K562 (cell line): ENCODE measurements at regions not wholly inside any gene's neighbourhood (a gene's known extent, or its start where the extent isn't known, plus 50 kb on each side); places are given as distances from the start of the nearest gene placed in this dataset.

Experiments used
- ATAC-seq: fragments of 200-7000 bp; cut with Tn5 transposase; 3 replicates; pipeline ENCODE4 v1.9.1; 2020; ENCODE audit warnings: moderate library complexity
- BruUV-seq: library from RNA; stranded (reverse); fragments of 400-500 nt; replicated peaks from 2 replicates; lab custom pipeline; 2021; lab: Mats Ljungman, UMichigan
- CTCF ChIA-PET: fragments of 300-600 bp; formaldehyde crosslinking; extraction: SDS; loops from one replicate; lab custom pipeline; 2021; ENCODE audit warnings: low intra/inter-chr PET ratio; lab: Yijun Ruan, JAX
- POLR2A ChIA-PET: fragments of 300-600, 350-650 bp; sonication (Branson Sonifier 250); formaldehyde crosslinking; extraction: SDS; loops from one replicate; lab custom pipeline; 2021; ENCODE audit warnings: antibody characterized with exemption, inconsistent platforms; lab: Yijun Ruan, JAX
- DNase-seq, 4 experiments: peaks; one replicate each; pipeline versions ENCODE4 v3.0.0 to v3.0.0-alpha.2; 2011 to 2018; ENCODE audit warnings: low spot score in 3 of 4, mixed read lengths in 3 of 4; ENCODE audit errors: extremely low read depth in 1 of 4
- FAIRE-seq: peaks from 2 replicates; lab custom pipeline; 2011; peaks lifted over from hg19 to GRCh38; lab: Jason Lieb, UNC
- H2AFZ ChIP-seq: 2 replicates; pipeline ENCODE4 v1.6.0; 2011; ENCODE audit warnings: low read depth, low read length, control low read depth, inconsistent platforms
- H3K27ac ChIP-seq: fragments of 200-600 bp; 3 replicates; pipeline ENCODE4 v1.8.0; 2011; ENCODE audit warnings: low read depth, mild to moderate bottlenecking, control low read depth, inconsistent platforms, low read length, moderate library complexity, mixed read lengths; ENCODE audit errors: extremely low read depth
- H3K27me3 ChIP-seq, 2 experiments: fragments of 300-600 bp in 1 of 2; 2 replicates in 1 of 2; 3 replicates in 1 of 2; pipeline versions ENCODE4 v1.6.0 to v1.8.0; 2011; ENCODE audit warnings: inconsistent platforms in 2 of 2, low read length in 2 of 2, mild to moderate bottlenecking in 1 of 2, mixed read lengths in 1 of 2, moderate library complexity in 1 of 2; ENCODE audit not compliant: control insufficient read depth in 2 of 2, insufficient read depth in 2 of 2
- H3K36me3 ChIP-seq: fragments of 300-600 bp; 3 replicates; pipeline ENCODE4 v1.8.0; 2011; ENCODE audit warnings: mild to moderate bottlenecking, low read length, inconsistent platforms; ENCODE audit not compliant: control insufficient read depth, insufficient read depth
- H3K4me1 ChIP-seq, 2 experiments: fragments of 200-600 bp in 1 of 2; replicated peaks in 1 of 2; 2 replicates in 1 of 2; 3 replicates in 1 of 2; pipeline versions ENCODE4 v1.5.1 to v1.8.0; 2011; ENCODE audit warnings: inconsistent platforms in 2 of 2, low read length in 2 of 2, mild to moderate bottlenecking in 1 of 2, mixed read lengths in 1 of 2, moderate library complexity in 1 of 2; ENCODE audit not compliant: control insufficient read depth in 2 of 2, insufficient read depth in 2 of 2
- H3K4me2 ChIP-seq: 2 replicates; pipeline ENCODE4 v1.6.1; 2011; ENCODE audit warnings: low read length, control low read depth, inconsistent platforms, mixed read lengths; ENCODE audit not compliant: insufficient read depth
- H3K4me3 ChIP-seq: fragments of 200-600 bp; sonication (generic), shearing (Covaris generic); 2 replicates; pipeline ENCODE4 v1.5.1; 2016; ENCODE audit warnings: control low read depth, inconsistent platforms
- H3K79me2 ChIP-seq: fragments of 200-600 bp; 3 replicates; pipeline ENCODE4 v1.8.0; 2011; ENCODE audit warnings: low read length, inconsistent platforms; ENCODE audit not compliant: control insufficient read depth, insufficient read depth
- H3K9ac ChIP-seq, 2 experiments: 2 replicates each; pipeline versions ENCODE4 v1.6.0 to v1.6.1; 2011; ENCODE audit warnings: low read depth in 2 of 2, low read length in 2 of 2, control low read depth in 1 of 2, inconsistent platforms in 1 of 2, mild to moderate bottlenecking in 1 of 2, mixed read lengths in 1 of 2; ENCODE audit not compliant: insufficient read depth in 1 of 2
- H3K9me1 ChIP-seq: one replicate; pipeline ENCODE4 v1.6.0; 2011; ENCODE audit warnings: inconsistent platforms, mild to moderate bottlenecking, low read length, moderate library complexity; ENCODE audit not compliant: control insufficient read depth, insufficient read depth
- H3K9me3 ChIP-seq: replicated peaks from 2 replicates; pipeline ENCODE4 v1.5.1; 2011; ENCODE audit warnings: low read depth, low read length, inconsistent platforms; ENCODE audit not compliant: control insufficient read depth, insufficient read depth
- H4K20me1 ChIP-seq: replicated peaks from 2 replicates; pipeline ENCODE4 v1.6.1; 2011; ENCODE audit warnings: low read length, inconsistent platforms, mixed read lengths; ENCODE audit not compliant: control insufficient read depth, insufficient read depth
- ELF1 ChIP-seq: fragments of 200-800 bp; sonication (Bioruptor generic); IDR thresholded peaks from 2 replicates; pipeline ENCODE4 v1.6.1; 2016; ENCODE audit warnings: missing genetic modification characterization, missing compliant biosample characterization
- ELF4 ChIP-seq: fragments of 450-650 bp; formaldehyde crosslinking; IDR thresholded peaks from 2 replicates; pipeline ENCODE4 v1.4.0; 2022; ENCODE audit warnings: missing genetic modification characterization
- GATAD2B ChIP-seq: fragments of 450-650 bp; IDR thresholded peaks from 2 replicates; pipeline ENCODE4 v1.6.1; 2017; ENCODE audit warnings: mild to moderate bottlenecking, borderline replicate concordance
- PCBP2 ChIP-seq: fragments of 200-400 bp; formaldehyde crosslinking; IDR thresholded peaks from 2 replicates; pipeline ENCODE4 v1.6.1; 2018; ENCODE audit warnings: low read length, low read depth, mild to moderate bottlenecking, moderate library complexity; ENCODE audit not compliant: poor library complexity, severe bottlenecking
- POLR3A ChIP-seq: IDR thresholded peaks from 2 replicates; pipeline ENCODE4 v1.6.1; 2011; ENCODE audit warnings: borderline replicate concordance, mild to moderate bottlenecking, moderate library complexity; ENCODE audit not compliant: insufficient read length, insufficient read depth; ENCODE audit errors: extremely low read depth
- PURB ChIP-seq: sonication (generic); formaldehyde crosslinking; IDR thresholded peaks from 2 replicates; pipeline ENCODE4 v1.9.0; 2021; ENCODE audit warnings: low read depth, mild to moderate bottlenecking, missing genetic modification reagents
- SMAD3 ChIP-seq: fragments of 450-650 bp; formaldehyde crosslinking; conservative IDR thresholded peaks from 2 replicates; pipeline ENCODE4 v1.4.0; 2020; ENCODE audit warnings: mild to moderate bottlenecking
- SP2 ChIP-seq: IDR thresholded peaks from 2 replicates; pipeline ENCODE4 v1.6.1; 2011; ENCODE audit warnings: mild to moderate bottlenecking, low read depth, low read length, moderate library complexity; ENCODE audit not compliant: poor library complexity, severe bottlenecking; ENCODE audit errors: extremely low read depth
- SREBF2 ChIP-seq: sonication (generic); formaldehyde crosslinking; IDR thresholded peaks from 2 replicates; pipeline ENCODE4 v1.4.0; 2020; ENCODE audit warnings: mild to moderate bottlenecking, missing genetic modification reagents
- ZBTB8A ChIP-seq: fragments of 450-650 bp; IDR thresholded peaks from 2 replicates; pipeline ENCODE4 v1.6.1; 2018; ENCODE audit warnings: mild to moderate bottlenecking, moderate library complexity; ENCODE audit not compliant: partially characterized antibody
- WGBS: fragments of 100-300 bp; shearing (Covaris generic); methylation state at CpG from one replicate; pipeline ENCODE4 v1.1.6; 2016; ENCODE audit warnings: low coverage, mixed read lengths; ENCODE audit not compliant: insufficient coverage; ENCODE audit errors: missing lambda C conversion rate; 5-methylcytosine and 5-hydroxymethylcytosine counted together
- in situ Hi-C: fragments of 300-500 bp; cut with MboI; formaldehyde crosslinking; loops from 4 replicates; pipeline ENCODE4 v1.15.0; 2018; ENCODE audit warnings: inconsistent platforms, mixed read lengths
- intact Hi-C: fragments of 100-400 bp; cut with micrococcal nuclease; formaldehyde crosslinking; loops from 2 replicates; pipeline ENCODE4 v1.14.2; 2022
- TF ChIP-seq, protein P1 (sequence below): sonication (generic); formaldehyde crosslinking; IDR thresholded peaks from 2 replicates; pipeline ENCODE4 v1.8.1; 2022; ENCODE audit warnings: missing genetic modification reagents
- TF ChIP-seq, protein P2 (sequence below): sonication (generic); formaldehyde crosslinking; IDR thresholded peaks from 2 replicates; pipeline ENCODE4 v1.8.0; 2022; ENCODE audit warnings: missing genetic modification reagents, mild to moderate bottlenecking, moderate library complexity, borderline replicate concordance
- TF ChIP-seq, protein P3 (sequence below): fragments of 250-450 bp; sonication (Bioruptor Pico); IDR thresholded peaks from 2 replicates; pipeline ENCODE4 v1.4.0; 2020

DNA sequence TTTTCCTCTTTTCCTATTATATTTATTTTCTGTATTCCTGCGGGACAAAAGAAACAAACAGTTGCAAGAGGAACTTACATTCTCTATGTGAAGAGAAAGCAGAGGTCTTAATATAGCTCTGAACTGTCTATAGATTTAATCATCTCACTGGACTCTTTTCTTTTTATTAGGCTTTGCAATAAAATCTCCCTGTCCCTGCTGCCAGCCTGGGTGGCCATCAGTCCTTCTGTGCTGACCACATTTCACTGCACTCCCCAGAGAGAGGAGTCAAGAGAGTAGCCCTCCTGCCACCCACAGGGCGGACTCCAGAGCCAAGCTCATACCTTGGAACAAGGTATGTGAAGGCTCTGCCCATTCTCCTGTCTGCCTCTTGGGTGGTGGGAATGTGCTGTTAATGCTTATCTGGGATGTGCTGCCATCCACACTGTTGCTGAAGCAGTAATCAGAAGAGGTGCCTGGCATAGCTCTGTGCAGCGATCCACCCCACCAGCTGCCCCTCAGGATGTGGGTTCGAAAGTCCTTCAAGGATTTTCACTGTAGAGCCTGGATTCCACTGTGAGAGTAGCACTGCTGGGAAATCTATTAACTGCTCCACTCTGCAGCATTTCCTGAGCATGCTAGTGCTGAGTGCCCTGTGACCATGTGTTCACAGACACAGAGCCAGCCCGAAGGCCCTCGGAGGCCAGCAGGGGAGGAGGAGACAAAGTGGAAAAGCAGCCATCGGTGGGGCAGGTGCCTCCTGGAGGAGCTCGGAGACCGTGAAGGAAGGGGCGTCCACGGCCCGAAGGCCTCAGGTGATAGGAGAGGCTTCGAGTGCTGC is 334.6 kb downstream of the MED10 start:
- intact Hi-C loops, result no loop called here
- no peak for FAIRE-seq
- H3K4me3 ChIP-seq, result no peak overlapping the region
- no peaks in the 10 kb centered on the region for H3K9me3 ChIP-seq
- H3K4me2 ChIP-seq, result no peak overlapping the region
- in situ Hi-C loops, result no loop called here
- peaks cover 10 to 31% of the 10 kb centered on the region in 2 experiments; a peak in 4 of 5 replicates for H3K27me3 ChIP-seq
- BruUV-seq, result no TSS peak
- no peak for DNase-seq
- H3K9ac ChIP-seq, result no peak overlapping the region; a peak in 1 of 4 replicates
- H4K20me1 ChIP-seq, result no peaks in the 10 kb centered on the region
- 0% methylated on average over 13 of the region's 13 CpGs for WGBS
- H3K79me2 ChIP-seq, result no peaks in the 10 kb centered on the region
- ATAC-seq, result no peak
- no peak overlapping the region for H3K27ac ChIP-seq
- H2AFZ ChIP-seq, result no peak overlapping the region
- H3K36me3 ChIP-seq, result no peaks in the 10 kb centered on the region
- ChIA-PET POLR2A (interaction anchor here (1.0 kb wide), 1 partner anchor 9 kb away, joined by 3 read pairs; no protein-coding TSS in a partner anchor), CTCF (no interaction called here)
- H3K4me1 ChIP-seq, result no peaks in the 10 kb centered on the region
- H3K9me1 ChIP-seq, result no peaks in the 10 kb centered on the region
- no peak for TF ChIP-seq POLR3A
- TF ChIP-seq, protein P1, sequence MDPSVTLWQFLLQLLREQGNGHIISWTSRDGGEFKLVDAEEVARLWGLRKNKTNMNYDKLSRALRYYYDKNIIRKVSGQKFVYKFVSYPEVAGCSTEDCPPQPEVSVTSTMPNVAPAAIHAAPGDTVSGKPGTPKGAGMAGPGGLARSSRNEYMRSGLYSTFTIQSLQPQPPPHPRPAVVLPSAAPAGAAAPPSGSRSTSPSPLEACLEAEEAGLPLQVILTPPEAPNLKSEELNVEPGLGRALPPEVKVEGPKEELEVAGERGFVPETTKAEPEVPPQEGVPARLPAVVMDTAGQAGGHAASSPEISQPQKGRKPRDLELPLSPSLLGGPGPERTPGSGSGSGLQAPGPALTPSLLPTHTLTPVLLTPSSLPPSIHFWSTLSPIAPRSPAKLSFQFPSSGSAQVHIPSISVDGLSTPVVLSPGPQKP (CRISPR knock-in tag), result no peak
- TF ChIP-seq SREBF2 (CRISPR knock-in tag), result no peak
- TF ChIP-seq ZBTB8A, result no peak
- no peak for TF ChIP-seq ELF4 (CRISPR knock-in tag)
- TF ChIP-seq GATAD2B, result no peak
- TF ChIP-seq SMAD3, result no peak
- TF ChIP-seq, protein P2, sequence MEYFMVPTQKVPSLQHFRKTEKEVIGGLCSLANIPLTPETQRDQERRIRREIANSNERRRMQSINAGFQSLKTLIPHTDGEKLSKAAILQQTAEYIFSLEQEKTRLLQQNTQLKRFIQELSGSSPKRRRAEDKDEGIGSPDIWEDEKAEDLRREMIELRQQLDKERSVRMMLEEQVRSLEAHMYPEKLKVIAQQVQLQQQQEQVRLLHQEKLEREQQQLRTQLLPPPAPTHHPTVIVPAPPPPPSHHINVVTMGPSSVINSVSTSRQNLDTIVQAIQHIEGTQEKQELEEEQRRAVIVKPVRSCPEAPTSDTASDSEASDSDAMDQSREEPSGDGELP (CRISPR knock-in tag), result no peak
- TF ChIP-seq PCBP2, result no peak
- TF ChIP-seq SP2, result no peak
- no peak for TF ChIP-seq PURB (CRISPR knock-in tag)
- TF ChIP-seq, protein P3, sequence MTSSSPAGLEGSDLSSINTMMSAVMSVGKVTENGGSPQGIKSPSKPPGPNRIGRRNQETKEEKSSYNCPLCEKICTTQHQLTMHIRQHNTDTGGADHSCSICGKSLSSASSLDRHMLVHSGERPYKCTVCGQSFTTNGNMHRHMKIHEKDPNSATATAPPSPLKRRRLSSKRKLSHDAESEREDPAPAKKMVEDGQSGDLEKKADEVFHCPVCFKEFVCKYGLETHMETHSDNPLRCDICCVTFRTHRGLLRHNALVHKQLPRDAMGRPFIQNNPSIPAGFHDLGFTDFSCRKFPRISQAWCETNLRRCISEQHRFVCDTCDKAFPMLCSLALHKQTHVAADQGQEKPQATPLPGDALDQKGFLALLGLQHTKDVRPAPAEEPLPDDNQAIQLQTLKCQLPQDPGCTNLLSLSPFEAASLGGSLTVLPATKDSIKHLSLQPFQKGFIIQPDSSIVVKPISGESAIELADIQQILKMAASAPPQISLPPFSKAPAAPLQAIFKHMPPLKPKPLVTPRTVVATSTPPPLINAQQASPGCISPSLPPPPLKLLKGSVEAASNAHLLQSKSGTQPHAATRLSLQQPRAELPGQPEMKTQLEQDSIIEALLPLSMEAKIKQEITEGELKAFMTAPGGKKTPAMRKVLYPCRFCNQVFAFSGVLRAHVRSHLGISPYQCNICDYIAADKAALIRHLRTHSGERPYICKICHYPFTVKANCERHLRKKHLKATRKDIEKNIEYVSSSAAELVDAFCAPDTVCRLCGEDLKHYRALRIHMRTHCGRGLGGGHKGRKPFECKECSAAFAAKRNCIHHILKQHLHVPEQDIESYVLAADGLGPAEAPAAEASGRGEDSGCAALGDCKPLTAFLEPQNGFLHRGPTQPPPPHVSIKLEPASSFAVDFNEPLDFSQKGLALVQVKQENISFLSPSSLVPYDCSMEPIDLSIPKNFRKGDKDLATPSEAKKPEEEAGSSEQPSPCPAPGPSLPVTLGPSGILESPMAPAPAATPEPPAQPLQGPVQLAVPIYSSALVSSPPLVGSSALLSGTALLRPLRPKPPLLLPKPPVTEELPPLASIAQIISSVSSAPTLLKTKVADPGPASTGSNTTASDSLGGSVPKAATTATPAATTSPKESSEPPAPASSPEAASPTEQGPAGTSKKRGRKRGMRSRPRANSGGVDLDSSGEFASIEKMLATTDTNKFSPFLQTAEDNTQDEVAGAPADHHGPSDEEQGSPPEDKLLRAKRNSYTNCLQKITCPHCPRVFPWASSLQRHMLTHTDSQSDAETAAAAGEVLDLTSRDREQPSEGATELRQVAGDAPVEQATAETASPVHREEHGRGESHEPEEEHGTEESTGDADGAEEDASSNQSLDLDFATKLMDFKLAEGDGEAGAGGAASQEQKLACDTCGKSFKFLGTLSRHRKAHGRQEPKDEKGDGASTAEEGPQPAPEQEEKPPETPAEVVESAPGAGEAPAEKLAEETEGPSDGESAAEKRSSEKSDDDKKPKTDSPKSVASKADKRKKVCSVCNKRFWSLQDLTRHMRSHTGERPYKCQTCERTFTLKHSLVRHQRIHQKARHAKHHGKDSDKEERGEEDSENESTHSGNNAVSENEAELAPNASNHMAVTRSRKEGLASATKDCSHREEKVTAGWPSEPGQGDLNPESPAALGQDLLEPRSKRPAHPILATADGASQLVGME, result no peak
- TF ChIP-seq ELF1 (tag), result no peak
